Gastroesophageal sphincter (tissue), 3 donors: ENCODE measurements at regions not wholly inside any gene's neighbourhood (a gene's known extent, or its start where the extent isn't known, plus 50 kb on each side); places are given as distances from the start of the nearest gene placed in this dataset.

Source experiments
- POLR2A ChIP-seq, 2 donors: fragments of 450-650 bp; IDR thresholded peaks; one replicate each; pipeline ENCODE4 v1.6.1; 2017; ENCODE audit warnings: antibody characterized with exemption in 2 of 2, mild to moderate bottlenecking in 2 of 2, moderate library complexity in 1 of 2
- POLR2AphosphoS5 ChIP-seq: sonication (generic); formaldehyde crosslinking; IDR thresholded peaks from one replicate; pipeline ENCODE4 v1.6.1; 2017; ENCODE audit warnings: antibody characterized with exemption
- TF ChIP-seq, protein P1 (sequence below), 4 experiments: fragments of 200-600 bp in 2 of 4; fragments of 450-650 bp in 2 of 4; sonication (generic) in 1 of 4; IDR thresholded peaks; one replicate each; pipeline ENCODE4 v1.5.1; 2017 to 2019; ENCODE audit warnings: antibody characterized with exemption in 4 of 4, mild to moderate bottlenecking in 2 of 4, moderate library complexity in 2 of 4

- TF ChIP-seq, protein P1, sequence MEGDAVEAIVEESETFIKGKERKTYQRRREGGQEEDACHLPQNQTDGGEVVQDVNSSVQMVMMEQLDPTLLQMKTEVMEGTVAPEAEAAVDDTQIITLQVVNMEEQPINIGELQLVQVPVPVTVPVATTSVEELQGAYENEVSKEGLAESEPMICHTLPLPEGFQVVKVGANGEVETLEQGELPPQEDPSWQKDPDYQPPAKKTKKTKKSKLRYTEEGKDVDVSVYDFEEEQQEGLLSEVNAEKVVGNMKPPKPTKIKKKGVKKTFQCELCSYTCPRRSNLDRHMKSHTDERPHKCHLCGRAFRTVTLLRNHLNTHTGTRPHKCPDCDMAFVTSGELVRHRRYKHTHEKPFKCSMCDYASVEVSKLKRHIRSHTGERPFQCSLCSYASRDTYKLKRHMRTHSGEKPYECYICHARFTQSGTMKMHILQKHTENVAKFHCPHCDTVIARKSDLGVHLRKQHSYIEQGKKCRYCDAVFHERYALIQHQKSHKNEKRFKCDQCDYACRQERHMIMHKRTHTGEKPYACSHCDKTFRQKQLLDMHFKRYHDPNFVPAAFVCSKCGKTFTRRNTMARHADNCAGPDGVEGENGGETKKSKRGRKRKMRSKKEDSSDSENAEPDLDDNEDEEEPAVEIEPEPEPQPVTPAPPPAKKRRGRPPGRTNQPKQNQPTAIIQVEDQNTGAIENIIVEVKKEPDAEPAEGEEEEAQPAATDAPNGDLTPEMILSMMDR (IDR thresholded peaks at IDR 0.05): no peak
- no peak for TF ChIP-seq POLR2A (IDR thresholded peaks at IDR 0.05)
- no peak for TF ChIP-seq POLR2AphosphoS5
These were observed 108.8 kb downstream of the WSCD1 start for GRCh38 chr17:6179017-6179416.
